ENCODE measurements at regions not wholly inside any gene's neighbourhood (a gene's known extent, or its start where the extent isn't known, plus 50 kb on each side); places are given as distances from the start of the nearest gene placed in this dataset.

GRCh38 chr17:13419676-13420075, 182.1 kb downstream of the HS3ST3A1 start:
- TF ChIP-seq CTCF (IDR thresholded peaks at IDR 0.05; ENCODE audit: extremely low read depth in 1 of 2, insufficient read depth in 1 of 2, low read depth in 1 of 2, low read length in 2 of 2), result no peak
- no peak for TF ChIP-seq MAX (IDR thresholded peaks at IDR 0.05; ENCODE audit: insufficient read depth, insufficient read length)
- TF ChIP-seq POLR2A (IDR thresholded peaks at IDR 0.05; ENCODE audit: low read depth, low read length), result no peak
- no peak for TF ChIP-seq POLR2AphosphoS5 (IDR thresholded peaks at IDR 0.05; ENCODE audit: insufficient read depth, low read depth, low read length)
- TF ChIP-seq FOS (IDR thresholded peaks at IDR 0.05; ENCODE audit: borderline replicate concordance, insufficient read depth, low read length), result no peak
- no peak for TF ChIP-seq EZH2 (IDR thresholded peaks at IDR 0.05; ENCODE audit: borderline replicate concordance, low read depth, low read length, severe bottlenecking)
- no peak for TF ChIP-seq MYC (IDR thresholded peaks at IDR 0.05; ENCODE audit: low read depth, low read length)
- TF ChIP-seq GATA2 (IDR thresholded peaks at IDR 0.05; ENCODE audit: insufficient read depth, insufficient read length, low read depth, low read length), result no peak
- TF ChIP-seq JUN (IDR thresholded peaks at IDR 0.05; ENCODE audit: borderline replicate concordance, insufficient read depth, insufficient read length, low read depth), result no peak

Data from endothelial cell of umbilical vein (primary cell).